ENCODE measurements at regions not wholly inside any gene's neighbourhood (a gene's known extent, or its start where the extent isn't known, plus 50 kb on each side); places are given as distances from the start of the nearest gene placed in this dataset.

GRCh38 chr18:2409906-2410305 is 161.4 kb downstream of the METTL4 start:
- DNase-seq, result no peak

DNA sequence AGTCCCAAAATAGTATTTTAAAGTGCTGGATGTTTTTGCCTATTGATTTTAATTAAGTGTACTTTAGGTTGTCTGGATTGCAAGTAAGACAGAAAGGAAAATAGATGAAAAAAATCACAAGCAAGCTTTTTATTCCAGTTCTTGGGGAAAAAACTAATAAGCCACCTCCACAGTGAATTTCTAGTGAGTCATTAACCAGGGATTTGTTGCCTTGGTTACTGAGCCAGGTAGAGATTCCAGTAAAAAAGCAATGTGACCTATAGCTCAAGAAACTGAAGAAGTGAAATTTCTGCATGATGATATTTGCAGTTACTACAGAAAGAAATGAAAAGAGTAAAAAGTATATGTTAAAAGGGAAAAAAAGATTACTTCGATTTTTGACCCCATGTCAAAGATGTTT is 160.6 kb downstream of the METTL4 start:
- peak in 1 of 2 experiments; percentile 27 for DNase-seq

DNA sequence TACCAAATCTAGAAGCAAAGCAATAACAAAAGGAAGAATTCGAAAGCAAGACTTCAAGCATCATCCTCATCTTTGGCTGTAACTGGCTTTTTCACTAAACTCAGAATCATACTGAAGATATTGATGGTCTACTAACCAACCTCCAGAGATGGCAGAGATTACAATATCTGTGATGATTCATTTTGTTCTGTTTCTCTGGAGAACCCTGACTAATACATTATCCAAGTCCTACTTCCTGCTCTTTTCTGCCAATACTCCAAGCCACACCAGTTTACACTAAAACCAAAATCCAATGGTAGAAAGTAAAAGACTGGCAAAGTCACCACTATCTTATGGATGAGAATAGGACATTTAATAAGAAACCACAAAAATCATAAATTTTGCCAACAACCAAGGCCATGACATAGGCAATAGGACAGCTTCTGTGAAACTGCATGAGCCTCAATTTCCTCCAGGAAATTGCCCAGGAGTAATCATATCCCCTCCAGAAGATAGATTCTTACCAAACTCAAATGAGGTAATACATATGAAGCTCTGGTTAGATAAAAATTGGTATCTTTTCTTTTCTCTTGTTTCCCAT is 159.8 kb downstream of the METTL4 start:
- DNase-seq, result no peak

- DNase-seq, result peak; percentile 5 to 52
These were observed 159.0 kb downstream of the METTL4 start for GRCh38 chr18:2412281-2412680.

DNA sequence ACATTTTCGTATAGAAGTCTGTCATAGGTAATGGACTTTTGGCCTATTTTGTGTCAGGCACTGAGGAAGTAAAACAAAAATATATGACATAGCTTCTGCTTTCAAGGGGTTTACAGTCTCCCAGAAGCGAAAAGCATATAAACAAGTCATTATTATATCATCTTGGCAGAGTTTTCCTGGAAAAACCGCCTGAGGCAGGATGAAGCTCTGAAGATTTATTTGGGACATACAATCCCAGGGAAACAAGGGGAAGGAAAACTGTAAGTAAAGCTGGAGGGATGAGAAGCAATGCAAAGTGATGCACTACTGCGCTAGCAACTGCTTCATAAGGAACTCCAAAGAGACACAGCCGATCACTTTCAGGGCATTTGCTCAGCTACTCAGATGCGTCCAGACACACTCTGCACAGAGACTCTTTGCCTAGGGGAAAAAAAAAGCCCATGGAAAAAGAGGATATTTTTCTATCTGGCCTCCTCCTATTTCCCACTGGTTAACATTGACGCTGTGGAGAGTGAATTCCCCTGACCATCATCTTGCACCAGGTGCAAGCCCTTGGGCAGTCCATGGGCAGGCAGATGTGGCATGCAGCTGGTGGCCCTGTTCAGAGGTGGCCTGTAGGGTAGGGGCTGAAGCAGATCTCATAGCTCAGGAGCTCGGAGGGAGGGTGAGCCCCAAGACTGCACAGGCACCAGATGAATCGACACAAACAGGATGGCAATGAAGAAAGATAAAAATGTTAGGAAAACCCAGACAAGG is 158.1 kb downstream of the METTL4 start:
- DNase-seq, result no peak

DNA sequence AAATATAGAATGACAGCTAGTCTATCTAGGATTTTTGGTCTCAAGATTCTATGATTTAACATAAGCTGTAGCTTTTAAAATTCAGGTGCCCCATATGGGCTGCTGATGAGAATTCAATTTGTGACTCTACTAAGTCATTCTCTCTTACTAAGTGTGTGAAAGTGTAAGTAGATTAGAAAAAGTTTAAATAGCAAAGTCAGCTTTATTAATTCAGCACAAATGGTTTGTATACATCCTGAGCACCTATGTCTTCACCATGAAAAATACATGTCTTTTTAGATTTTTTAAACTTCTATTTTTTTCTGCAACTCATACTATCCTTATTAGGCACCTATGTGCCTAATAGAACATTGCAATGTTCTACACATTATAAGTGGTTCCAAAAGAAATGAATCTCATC is 157.1 kb downstream of the METTL4 start:
- DNase-seq, result no peak

DNA sequence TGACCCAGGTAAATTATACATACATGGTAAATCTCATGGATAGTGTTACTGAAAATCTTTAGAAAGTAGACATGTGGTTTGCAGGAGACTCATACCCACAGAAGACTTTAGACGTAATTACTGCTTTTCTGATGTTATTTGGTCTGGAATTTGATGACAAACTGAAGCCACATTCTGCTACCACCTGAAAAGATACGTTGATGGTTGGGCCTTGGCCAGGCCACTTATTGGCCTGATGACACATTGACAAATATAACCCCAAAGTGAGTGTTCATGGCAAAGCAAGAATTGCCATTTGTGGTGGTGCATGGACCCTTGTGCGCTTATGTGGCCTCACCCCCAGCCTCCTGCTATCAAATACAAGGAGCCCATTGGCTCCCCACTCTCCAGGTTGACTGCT is 155.6 kb downstream of the METTL4 start:
- no peak for DNase-seq

DNA sequence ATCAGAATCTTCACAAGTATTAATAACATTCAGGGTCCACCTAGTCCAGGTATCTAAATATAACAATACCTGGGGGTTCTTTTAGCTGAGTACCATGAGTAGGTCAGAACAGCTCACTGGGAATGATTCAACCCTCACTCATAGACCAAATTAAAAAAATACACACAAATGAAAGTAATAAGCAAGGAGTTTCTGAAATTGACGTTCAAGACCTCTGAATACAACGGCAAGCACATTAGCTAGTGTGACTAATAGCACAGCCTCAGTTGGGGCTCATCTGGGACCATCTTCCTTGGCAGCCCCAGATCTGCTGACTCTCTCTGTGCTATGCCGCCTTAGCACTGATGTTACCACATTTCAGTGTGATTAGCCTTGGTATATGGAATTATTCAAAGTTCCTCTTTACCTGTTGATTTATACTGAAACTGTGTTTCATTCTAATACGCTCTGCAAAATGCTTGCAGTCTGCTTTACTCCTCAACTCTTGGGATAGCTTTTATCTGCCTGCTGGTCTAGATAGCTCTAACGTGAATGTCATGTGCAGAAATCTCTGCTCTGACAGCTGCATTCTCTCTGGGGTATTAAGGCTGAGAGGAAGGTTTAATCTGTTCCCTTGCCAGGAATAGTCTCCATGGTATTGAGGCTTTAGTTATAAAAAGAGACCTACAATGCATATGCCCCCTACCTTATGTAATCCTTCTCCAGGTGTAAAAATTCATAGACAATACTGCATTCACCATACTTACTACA is 153.3 kb downstream of the METTL4 start:
- peak; percentile 7 to 35 for DNase-seq

GRCh38 chr18:2420367-2420766 is 150.9 kb downstream of the METTL4 start:
- no peak for DNase-seq

- DNase-seq, result no peak
These were observed 147.5 kb downstream of the METTL4 start for GRCh38 chr18:2423761-2424160.

DNA sequence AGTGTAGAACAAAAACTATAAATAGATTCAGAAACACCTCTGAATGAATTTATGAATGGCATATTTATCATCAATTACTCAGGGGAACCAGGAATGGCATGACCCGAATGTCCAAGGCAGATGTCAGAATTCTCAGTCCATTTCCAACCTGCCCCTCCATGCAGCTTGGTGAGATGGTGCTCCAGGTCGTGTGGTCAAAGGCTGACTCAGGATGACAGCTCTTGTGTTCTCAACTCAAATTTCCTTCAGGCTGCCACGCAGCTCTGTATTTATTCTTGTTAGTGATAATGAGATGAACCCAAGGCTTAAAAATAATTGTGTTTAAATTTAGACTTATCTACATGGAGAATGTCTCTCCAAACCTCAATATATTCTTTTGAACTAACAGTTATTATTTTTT is 146.9 kb downstream of the METTL4 start:
- DNase-seq, result no peak

DNA sequence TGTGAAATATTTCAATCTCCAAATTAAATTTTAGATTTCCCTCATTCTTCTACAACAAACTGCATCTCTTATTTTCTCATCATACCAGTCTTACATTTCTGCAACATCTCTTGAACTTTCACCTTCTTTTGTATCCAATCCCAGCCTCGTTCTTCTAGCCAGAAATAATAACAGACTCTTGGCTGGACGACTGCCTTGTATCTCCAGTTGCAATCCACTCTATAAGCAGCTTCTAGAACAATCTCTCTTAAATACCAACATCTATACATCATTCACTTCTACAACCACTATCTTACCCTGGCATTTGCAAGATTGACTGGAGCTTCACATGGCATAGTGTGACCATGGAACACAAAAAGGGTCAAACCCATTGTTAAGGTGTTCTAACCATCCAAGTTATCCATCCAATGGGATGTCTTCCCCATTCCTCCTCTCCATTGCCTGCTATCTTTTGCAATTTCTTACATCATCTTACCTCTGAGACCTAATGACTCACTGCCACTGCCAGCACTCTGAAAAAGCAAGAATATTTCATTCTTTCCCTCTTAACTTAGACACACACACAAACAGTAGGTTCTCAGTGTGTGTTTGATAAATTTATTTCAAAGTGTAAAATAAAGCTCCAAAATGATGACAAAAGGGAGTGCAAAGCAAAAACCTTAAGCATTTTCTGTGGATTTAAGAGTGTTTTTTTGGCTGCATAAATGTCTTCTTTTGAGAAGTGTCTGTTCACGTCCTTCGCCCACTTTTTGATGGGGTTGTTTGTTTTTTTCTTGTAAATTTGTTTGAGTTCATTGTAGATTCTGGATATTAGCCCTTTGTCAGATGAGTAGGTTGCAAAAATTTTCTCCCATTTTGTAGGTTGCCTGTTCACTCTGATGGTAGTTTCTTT is 145.6 kb downstream of the METTL4 start:
- no peak for DNase-seq

DNA sequence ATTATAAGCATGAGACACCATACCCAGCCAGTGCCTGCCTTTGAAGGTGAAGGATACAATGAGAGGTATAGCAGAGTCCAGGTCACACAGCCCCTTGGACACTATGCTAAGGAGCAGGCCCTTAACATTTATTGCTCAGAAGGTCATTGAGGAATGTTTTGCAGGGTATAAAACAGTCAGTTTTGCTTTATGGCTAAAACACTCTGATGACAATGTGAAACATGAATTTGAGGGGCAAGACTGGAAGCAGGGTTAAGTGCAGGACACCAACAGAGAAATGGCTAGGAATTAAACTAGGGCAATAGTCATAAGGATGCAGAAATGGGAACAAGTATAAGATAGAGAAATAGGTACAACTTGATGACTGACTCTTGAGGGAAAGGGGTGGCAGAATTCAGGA is 141.1 kb downstream of the METTL4 start:
- DNase-seq, result no peak

GRCh38 chr18:2431806-2432205 is 139.5 kb downstream of the METTL4 start:
- no peak for DNase-seq

- DNase-seq, result no peak
These were observed 137.9 kb downstream of the METTL4 start for GRCh38 chr18:2433366-2433765.

- no peak for DNase-seq
These were observed 129.8 kb downstream of the METTL4 start for GRCh38 chr18:2441544-2441943.

DNA sequence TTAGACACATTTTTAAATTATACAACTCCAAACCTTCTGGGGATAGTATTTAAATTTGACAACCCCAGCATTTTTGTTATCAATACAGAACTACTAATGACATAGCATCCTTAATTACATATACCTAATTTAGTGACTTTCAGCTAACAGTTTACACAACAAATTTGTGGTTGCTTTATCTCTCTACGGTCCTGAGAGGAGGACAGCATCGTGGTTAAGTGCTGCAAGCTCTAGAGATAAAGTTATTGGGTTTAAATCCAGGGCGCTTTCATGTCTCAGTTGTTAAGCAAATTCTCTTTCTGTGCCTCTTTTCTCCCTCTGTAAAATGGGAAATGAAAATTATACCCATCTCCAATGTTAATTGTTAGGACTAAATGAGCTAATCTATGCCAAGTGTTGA is 129.3 kb downstream of the METTL4 start:
- no peak for DNase-seq

- no peak for DNase-seq
These were observed 128.5 kb downstream of the METTL4 start for GRCh38 chr18:2442726-2443275.

DNA sequence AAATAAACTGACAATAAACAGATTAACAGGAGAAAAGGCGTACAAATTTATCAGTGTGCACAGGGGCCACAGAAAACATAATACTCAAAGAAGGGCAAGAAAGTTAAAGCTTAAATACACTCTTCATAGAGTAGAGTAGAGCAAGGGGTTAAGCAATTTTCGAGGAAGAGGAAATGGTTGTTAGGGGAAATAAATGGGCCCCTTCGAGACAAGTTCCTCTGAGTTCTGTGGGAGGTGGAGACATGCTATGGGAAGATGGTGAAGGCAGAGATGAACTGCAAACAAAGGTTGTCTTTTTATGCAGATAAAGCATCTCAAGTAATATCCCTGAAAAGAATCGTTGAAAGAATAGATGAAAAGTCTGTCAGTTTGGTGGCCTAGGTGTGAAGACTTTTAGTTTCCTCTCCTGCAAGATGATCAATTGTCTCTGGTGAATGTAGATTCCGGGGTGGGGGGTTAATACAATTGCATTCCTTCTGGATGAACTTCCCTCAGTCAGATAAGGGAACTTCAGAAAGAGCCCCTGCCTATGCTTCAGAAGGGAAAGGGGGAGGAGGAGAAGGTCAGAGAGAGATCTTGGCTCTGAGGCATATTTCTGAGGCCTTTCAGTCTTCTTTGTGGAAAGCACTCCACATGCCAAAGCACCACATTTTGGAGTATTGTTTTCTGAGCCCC is 127.0 kb downstream of the METTL4 start:
- no peak for DNase-seq

DNA sequence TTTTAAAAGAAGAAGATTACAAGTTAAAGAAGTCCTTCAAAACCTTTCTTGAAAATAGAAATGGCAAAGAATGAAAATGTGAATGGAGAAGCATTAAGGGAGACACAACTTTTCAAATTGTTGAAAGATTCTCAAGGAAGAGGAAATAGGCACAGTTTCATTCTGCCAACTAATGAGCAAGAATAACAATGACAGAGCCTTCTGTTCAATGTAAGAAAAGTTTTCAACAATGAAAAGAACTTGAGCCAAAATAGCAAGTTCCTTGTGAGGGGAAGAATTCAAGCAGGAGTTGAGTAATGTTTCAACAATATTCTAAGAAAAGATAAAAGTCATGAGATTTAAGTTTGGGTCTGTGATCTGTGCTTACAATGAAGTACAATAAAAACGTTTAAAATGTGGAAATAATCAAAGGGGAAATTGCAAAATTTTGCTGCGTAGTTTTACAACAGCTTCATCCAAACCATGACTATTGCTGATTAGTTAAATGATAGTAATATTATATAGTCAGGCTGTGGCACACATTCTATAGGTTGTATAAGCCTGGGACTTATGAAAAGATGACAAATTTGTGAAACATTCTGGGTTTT is 122.6 kb downstream of the METTL4 start:
- no peak for DNase-seq

GRCh38 chr18:2451556-2451955 is 119.7 kb downstream of the METTL4 start:
- DNase-seq, result no peak

DNA sequence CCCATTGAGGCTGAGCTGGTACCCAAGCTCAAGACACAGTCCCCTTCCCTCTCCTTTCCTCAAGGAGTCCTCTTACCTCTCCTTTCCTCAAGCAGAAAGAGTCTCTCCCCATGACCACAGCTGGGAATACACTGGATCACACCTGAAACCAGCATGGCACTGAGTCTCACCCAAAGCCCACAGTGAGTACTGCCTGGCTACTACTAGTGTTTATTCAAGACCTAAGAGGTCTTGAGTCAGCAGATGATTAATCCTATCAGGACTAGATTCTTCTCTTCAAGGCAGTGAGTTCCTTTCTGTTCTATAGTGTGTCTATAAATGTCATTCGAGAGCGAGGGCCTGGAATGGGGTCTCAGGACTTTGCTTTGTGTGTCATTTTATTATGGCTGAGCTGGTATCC is 111.4 kb downstream of the METTL4 start:
- no peak for DNase-seq
